Mesendoderm (in vitro differentiated cells): ENCODE measurements at regions not wholly inside any gene's neighbourhood (a gene's known extent, or its start where the extent isn't known, plus 50 kb on each side); places are given as distances from the start of the nearest gene placed in this dataset.

Experiments used
- DNase-seq: peaks from one replicate; pipeline ENCODE4 v3.0.0; 2013
- H2AK5ac ChIP-seq: 2 replicates; pipeline ENCODE4 v1.6.1; 2013; ENCODE audit warnings: low read length, inconsistent platforms
- H2BK120ac ChIP-seq: 2 replicates; pipeline ENCODE4 v1.6.1; 2013; ENCODE audit warnings: low read depth, mild to moderate bottlenecking, low read length, moderate library complexity, mixed read lengths
- H2BK15ac ChIP-seq: replicated peaks from 2 replicates; pipeline ENCODE4 v1.6.1; 2013; ENCODE audit warnings: low read depth, mild to moderate bottlenecking, moderate library complexity
- H2BK5ac ChIP-seq: 2 replicates; pipeline ENCODE4 v1.6.1; 2013; ENCODE audit warnings: low read length, inconsistent platforms
- H3K18ac ChIP-seq: 2 replicates; pipeline ENCODE4 v1.6.1; 2013; ENCODE audit warnings: mild to moderate bottlenecking, low read length, mixed read lengths
- H3K23ac ChIP-seq: one replicate; pipeline ENCODE4 v1.6.1; 2013; ENCODE audit warnings: low read length
- H3K27ac ChIP-seq: 2 replicates; pipeline ENCODE4 v1.5.1; 2013; ENCODE audit warnings: low read depth, mild to moderate bottlenecking, inconsistent platforms, low read length, moderate library complexity
- H3K27me3 ChIP-seq: 2 replicates; pipeline ENCODE4 v1.6.1; 2013; ENCODE audit warnings: low read length, control low read depth, mild to moderate bottlenecking, inconsistent platforms; ENCODE audit not compliant: insufficient read depth, poor library complexity
- H3K36me3 ChIP-seq: 2 replicates; pipeline ENCODE4 v1.6.1; 2013; ENCODE audit warnings: low read length, inconsistent platforms; ENCODE audit not compliant: control insufficient read depth, insufficient read depth
- H3K4ac ChIP-seq: one replicate; pipeline ENCODE4 v1.6.1; 2013; ENCODE audit warnings: low read depth, mild to moderate bottlenecking, low read length, moderate library complexity
- H3K4me1 ChIP-seq: 2 replicates; pipeline ENCODE4 v1.6.1; 2013; ENCODE audit warnings: low read depth, low read length, inconsistent platforms; ENCODE audit not compliant: control insufficient read depth
- H3K4me2 ChIP-seq: 2 replicates; pipeline ENCODE4 v1.6.1; 2013; ENCODE audit warnings: low read length
- H3K4me3 ChIP-seq: 2 replicates; pipeline ENCODE4 v1.5.1; 2013; ENCODE audit warnings: mild to moderate bottlenecking, low read length
- H3K56ac ChIP-seq: one replicate; pipeline ENCODE4 v1.6.1; 2013; ENCODE audit warnings: low read length
- H3K79me1 ChIP-seq: 2 replicates; pipeline ENCODE4 v1.6.1; 2013; ENCODE audit warnings: low read length, inconsistent platforms
- H3K79me2 ChIP-seq: 2 replicates; pipeline ENCODE4 v1.6.1; 2013; ENCODE audit warnings: mild to moderate bottlenecking, low read length; ENCODE audit not compliant: control insufficient read depth, insufficient read depth
- H3K9ac ChIP-seq: 2 replicates; pipeline ENCODE4 v1.6.1; 2013; ENCODE audit warnings: low read length, inconsistent platforms
- H4K5ac ChIP-seq: one replicate; pipeline ENCODE4 v1.6.1; 2013; ENCODE audit warnings: low read length
- H4K8ac ChIP-seq: one replicate; pipeline ENCODE4 v1.6.1; 2013; ENCODE audit warnings: low read depth, mild to moderate bottlenecking, control low read depth, low read length, moderate library complexity
- WGBS: extraction: QIAGEN DNeasy Blood & Tissue Kit; methylation state at CpG from one replicate; pipeline ENCODE4 v1.1.7; 2013; ENCODE audit warnings: low lambda C conversion rate, missing lambda C conversion rate; ENCODE audit not compliant: insufficient coverage; ENCODE audit errors: extremely low coverage; 5-methylcytosine and 5-hydroxymethylcytosine counted together

GRCh38 chr1:87950369-87950768 is 621.7 kb downstream of the LMO4 start:
- no peak overlapping the region for H2BK15ac ChIP-seq
- WGBS, result no CpG with 5 or more reads among the region's 3 CpGs
- no peaks in the 10 kb centered on the region for H3K79me2 ChIP-seq
- no peak overlapping the region for H3K27ac ChIP-seq
- H3K4me3 ChIP-seq, result no peak overlapping the region
- no peak overlapping the region for H3K4ac ChIP-seq
- H3K36me3 ChIP-seq, result no peaks in the 10 kb centered on the region
- no peak for DNase-seq
- no peaks in the 10 kb centered on the region for H3K79me1 ChIP-seq
- no peak overlapping the region for H3K56ac ChIP-seq
- H3K9ac ChIP-seq, result no peak overlapping the region
- H2BK120ac ChIP-seq, result no peak overlapping the region
- no peak overlapping the region for H2BK5ac ChIP-seq
- no peak overlapping the region for H3K18ac ChIP-seq
- no peak overlapping the region for H3K4me2 ChIP-seq
- no peaks in the 10 kb centered on the region for H3K27me3 ChIP-seq
- H3K23ac ChIP-seq, result no peak overlapping the region
- no peak overlapping the region for H2AK5ac ChIP-seq
- H3K4me1 ChIP-seq, result no peaks in the 10 kb centered on the region
- no peak overlapping the region for H4K8ac ChIP-seq
- no peak overlapping the region for H4K5ac ChIP-seq

GRCh38 chr1:87951409-87951808 is 622.7 kb downstream of the LMO4 start:
- no peaks in the 10 kb centered on the region for H3K27me3 ChIP-seq
- no peak overlapping the region for H3K4me3 ChIP-seq
- H3K4me2 ChIP-seq, result no peak overlapping the region
- H3K4ac ChIP-seq, result no peak overlapping the region
- no peak overlapping the region for H2BK15ac ChIP-seq
- H3K9ac ChIP-seq, result no peak overlapping the region
- no peak overlapping the region for H2BK5ac ChIP-seq
- no CpG with 5 or more reads among the region's 2 CpGs for WGBS
- H3K36me3 ChIP-seq, result no peaks in the 10 kb centered on the region
- no peak overlapping the region for H2AK5ac ChIP-seq
- H4K8ac ChIP-seq, result no peak overlapping the region
- DNase-seq, result no peak
- no peaks in the 10 kb centered on the region for H3K79me2 ChIP-seq
- H3K4me1 ChIP-seq, result no peaks in the 10 kb centered on the region
- no peak overlapping the region for H3K23ac ChIP-seq
- no peak overlapping the region for H3K56ac ChIP-seq
- no peak overlapping the region for H4K5ac ChIP-seq
- H3K18ac ChIP-seq, result no peak overlapping the region
- no peak overlapping the region for H2BK120ac ChIP-seq
- no peak overlapping the region for H3K27ac ChIP-seq
- H3K79me1 ChIP-seq, result no peaks in the 10 kb centered on the region

- no peaks in the 10 kb centered on the region for H3K79me2 ChIP-seq
- DNase-seq, result no peak
- H3K27ac ChIP-seq, result no peak overlapping the region
- no peaks in the 10 kb centered on the region for H3K27me3 ChIP-seq
- H3K79me1 ChIP-seq, result no peaks in the 10 kb centered on the region
- H4K5ac ChIP-seq, result no peak overlapping the region
- no peak overlapping the region for H2AK5ac ChIP-seq
- H4K8ac ChIP-seq, result no peak overlapping the region
- no peak overlapping the region for H3K4me2 ChIP-seq
- H3K56ac ChIP-seq, result no peak overlapping the region
- no CpG with 5 or more reads among the region's 4 CpGs for WGBS
- H2BK15ac ChIP-seq, result no peak overlapping the region
- no peak overlapping the region for H3K18ac ChIP-seq
- no peak overlapping the region for H2BK120ac ChIP-seq
- no peak overlapping the region for H3K4me3 ChIP-seq
- H2BK5ac ChIP-seq, result no peak overlapping the region
- no peaks in the 10 kb centered on the region for H3K4me1 ChIP-seq
- no peak overlapping the region for H3K23ac ChIP-seq
- H3K4ac ChIP-seq, result no peak overlapping the region
- H3K36me3 ChIP-seq, result no peaks in the 10 kb centered on the region
- H3K9ac ChIP-seq, result no peak overlapping the region
Measured at GRCh38 chr1:87951852-87952251, 623.2 kb downstream of the LMO4 start.

GRCh38 chr1:87953121-87953520 is 624.4 kb downstream of the LMO4 start:
- H2BK15ac ChIP-seq, result no peak overlapping the region
- no peaks in the 10 kb centered on the region for H3K79me2 ChIP-seq
- no peak overlapping the region for H3K27ac ChIP-seq
- no peaks in the 10 kb centered on the region for H3K27me3 ChIP-seq
- no peak overlapping the region for H3K23ac ChIP-seq
- no peak overlapping the region for H4K5ac ChIP-seq
- no peaks in the 10 kb centered on the region for H3K36me3 ChIP-seq
- H3K4me3 ChIP-seq, result no peak overlapping the region
- no peaks in the 10 kb centered on the region for H3K79me1 ChIP-seq
- H3K4ac ChIP-seq, result no peak overlapping the region
- no peak overlapping the region for H3K4me2 ChIP-seq
- no CpG with 5 or more reads among the region's 3 CpGs for WGBS
- no peaks in the 10 kb centered on the region for H3K4me1 ChIP-seq
- no peak overlapping the region for H3K9ac ChIP-seq
- no peak overlapping the region for H3K18ac ChIP-seq
- DNase-seq, result no peak
- H2AK5ac ChIP-seq, result no peak overlapping the region
- no peak overlapping the region for H2BK5ac ChIP-seq
- H3K56ac ChIP-seq, result no peak overlapping the region
- H2BK120ac ChIP-seq, result no peak overlapping the region
- no peak overlapping the region for H4K8ac ChIP-seq

GRCh38 chr1:87953732-87954344 is 625.2 kb downstream of the LMO4 start:
- no CpG with 5 or more reads among the region's 3 CpGs for WGBS
- H3K4me3 ChIP-seq, result no peak overlapping the region

GRCh38 chr1:87955038-87955437 is 626.4 kb downstream of the LMO4 start:
- Histone ChIP-seq H3K4me3 (no peak overlapping the region), H3K23ac (no peak overlapping the region), H3K56ac (no peak overlapping the region), H3K36me3 (no peaks in the 10 kb centered on the region), H4K5ac (no peak overlapping the region), H2AK5ac (no peak overlapping the region), H2BK5ac (no peak overlapping the region), H2BK15ac (no peak overlapping the region), H3K79me2 (no peaks in the 10 kb centered on the region), H4K8ac (no peak overlapping the region), H3K4me1 (no peaks in the 10 kb centered on the region), H3K4ac (no peak overlapping the region), H2BK120ac (no peak overlapping the region), H3K4me2 (no peak overlapping the region), H3K79me1 (no peaks in the 10 kb centered on the region), H3K27ac (no peak overlapping the region), H3K27me3 (no peaks in the 10 kb centered on the region), H3K18ac (no peak overlapping the region), H3K9ac (no peak overlapping the region)
- WGBS, result no CpG with 5 or more reads among the region's 5 CpGs
- DNase-seq, result no peak

More at GRCh38 chr1:87953732-87954344, 625.2 kb downstream of the LMO4 start:
- no peak overlapping the region for H4K5ac ChIP-seq
- H2BK15ac ChIP-seq, result no peak overlapping the region
- no peak overlapping the region for H2AK5ac ChIP-seq
- no peak overlapping the region for H3K4ac ChIP-seq
- H3K79me1 ChIP-seq, result no peaks in the 10 kb centered on the region
- H3K4me2 ChIP-seq, result no peak overlapping the region
- no peak overlapping the region for H3K9ac ChIP-seq
- no peaks in the 10 kb centered on the region for H3K4me1 ChIP-seq
- no peak overlapping the region for H2BK5ac ChIP-seq
- no peaks in the 10 kb centered on the region for H3K79me2 ChIP-seq
- H3K27ac ChIP-seq, result no peak overlapping the region
- no peaks in the 10 kb centered on the region for H3K27me3 ChIP-seq
- H4K8ac ChIP-seq, result no peak overlapping the region
- no peak overlapping the region for H2BK120ac ChIP-seq
- no peak overlapping the region for H3K18ac ChIP-seq
- no peak overlapping the region for H3K23ac ChIP-seq
- peak; percentile 81 for DNase-seq
- no peak overlapping the region for H3K56ac ChIP-seq
- no peaks in the 10 kb centered on the region for H3K36me3 ChIP-seq
